IMR-90 (cell line): ENCODE measurements at regions not wholly inside any gene's neighbourhood (a gene's known extent, or its start where the extent isn't known, plus 50 kb on each side); places are given as distances from the start of the nearest gene placed in this dataset.

Source experiments
- CEBPB ChIP-seq: IDR thresholded peaks from 2 replicates; pipeline ENCODE4 v1.6.1; 2012; ENCODE audit warnings: low read depth, low read length, improper control_type of control experiment
- FOS ChIP-seq: fragments of 150-350 bp; IDR thresholded peaks from 2 replicates; pipeline ENCODE4 v1.6.1; 2016; ENCODE audit warnings: low read depth, low read length
- MAFK ChIP-seq: IDR thresholded peaks from 2 replicates; pipeline ENCODE4 v1.6.1; 2012; ENCODE audit warnings: low read depth, low read length, improper control_type of control experiment
- NFE2L2 ChIP-seq: fragments of 150-350 bp; IDR thresholded peaks from 2 replicates; pipeline ENCODE4 v1.6.1; 2016; ENCODE audit warnings: low read depth, mild to moderate bottlenecking, low read length
- POLR2A ChIP-seq: IDR thresholded peaks from 2 replicates; pipeline ENCODE4 v1.6.1; 2012; ENCODE audit warnings: mild to moderate bottlenecking, low read depth, low read length
- RAD21 ChIP-seq: IDR thresholded peaks from 2 replicates; pipeline ENCODE4 v1.6.1; 2012; ENCODE audit warnings: low read length, improper control_type of control experiment
- RCOR1 ChIP-seq: IDR thresholded peaks from 2 replicates; pipeline ENCODE4 v1.6.1; 2012; ENCODE audit warnings: mild to moderate bottlenecking, low read length, improper control_type of control experiment; ENCODE audit not compliant: insufficient replicate concordance
- RFX5 ChIP-seq: IDR thresholded peaks from 2 replicates; pipeline ENCODE4 v1.8.0; 2012; ENCODE audit warnings: low read depth, mild to moderate bottlenecking, low read length, moderate library complexity
- TF ChIP-seq, protein P1 (sequence below): conservative IDR thresholded peaks from 2 replicates; pipeline ENCODE4 v1.5.1; 2012; ENCODE audit warnings: mild to moderate bottlenecking, low read depth, low read length, improper control_type of control experiment
- TF ChIP-seq, protein P2 (sequence below): fragments of 150-350 bp; IDR thresholded peaks from 2 replicates; pipeline ENCODE4 v1.6.1; 2016; ENCODE audit warnings: low read depth, mild to moderate bottlenecking, low read length, moderate library complexity, borderline replicate concordance

- TF ChIP-seq NFE2L2 (no peak), RAD21 (no peak), POLR2A (no peak), RFX5 (no peak), FOS (no peak), RCOR1 (no peak), CEBPB (no peak), MAFK (no peak)
- TF ChIP-seq, protein P1, sequence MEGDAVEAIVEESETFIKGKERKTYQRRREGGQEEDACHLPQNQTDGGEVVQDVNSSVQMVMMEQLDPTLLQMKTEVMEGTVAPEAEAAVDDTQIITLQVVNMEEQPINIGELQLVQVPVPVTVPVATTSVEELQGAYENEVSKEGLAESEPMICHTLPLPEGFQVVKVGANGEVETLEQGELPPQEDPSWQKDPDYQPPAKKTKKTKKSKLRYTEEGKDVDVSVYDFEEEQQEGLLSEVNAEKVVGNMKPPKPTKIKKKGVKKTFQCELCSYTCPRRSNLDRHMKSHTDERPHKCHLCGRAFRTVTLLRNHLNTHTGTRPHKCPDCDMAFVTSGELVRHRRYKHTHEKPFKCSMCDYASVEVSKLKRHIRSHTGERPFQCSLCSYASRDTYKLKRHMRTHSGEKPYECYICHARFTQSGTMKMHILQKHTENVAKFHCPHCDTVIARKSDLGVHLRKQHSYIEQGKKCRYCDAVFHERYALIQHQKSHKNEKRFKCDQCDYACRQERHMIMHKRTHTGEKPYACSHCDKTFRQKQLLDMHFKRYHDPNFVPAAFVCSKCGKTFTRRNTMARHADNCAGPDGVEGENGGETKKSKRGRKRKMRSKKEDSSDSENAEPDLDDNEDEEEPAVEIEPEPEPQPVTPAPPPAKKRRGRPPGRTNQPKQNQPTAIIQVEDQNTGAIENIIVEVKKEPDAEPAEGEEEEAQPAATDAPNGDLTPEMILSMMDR = no peak
- TF ChIP-seq, protein P2, sequence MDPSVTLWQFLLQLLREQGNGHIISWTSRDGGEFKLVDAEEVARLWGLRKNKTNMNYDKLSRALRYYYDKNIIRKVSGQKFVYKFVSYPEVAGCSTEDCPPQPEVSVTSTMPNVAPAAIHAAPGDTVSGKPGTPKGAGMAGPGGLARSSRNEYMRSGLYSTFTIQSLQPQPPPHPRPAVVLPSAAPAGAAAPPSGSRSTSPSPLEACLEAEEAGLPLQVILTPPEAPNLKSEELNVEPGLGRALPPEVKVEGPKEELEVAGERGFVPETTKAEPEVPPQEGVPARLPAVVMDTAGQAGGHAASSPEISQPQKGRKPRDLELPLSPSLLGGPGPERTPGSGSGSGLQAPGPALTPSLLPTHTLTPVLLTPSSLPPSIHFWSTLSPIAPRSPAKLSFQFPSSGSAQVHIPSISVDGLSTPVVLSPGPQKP = no peak
Measured at GRCh38 chr6:829656-830055, 136.7 kb upstream of the EXOC2 start.
